ENCODE measurements at regions not wholly inside any gene's neighbourhood (a gene's known extent, or its start where the extent isn't known, plus 50 kb on each side); places are given as distances from the start of the nearest gene placed in this dataset.
"Not testable (repeated sequence)": the region's sequence is repeated elsewhere in the genome, so short reads cannot be mapped to it uniquely, and the experiment has no call there.

GRCh38 chr2:21850367-21850766 is 726.6 kb downstream of the TDRD15 start:
- DNase-seq (ENCODE audit: low read depth, low spot score), result not testable (repeated sequence)

- DNase-seq (ENCODE audit: low read depth, low spot score), result no peak
Observed at GRCh38 chr2:21854938-21855337, 731.2 kb downstream of the TDRD15 start.

- DNase-seq (ENCODE audit: low read depth, low spot score), result no peak
Observed at GRCh38 chr2:21856708-21857107, 732.9 kb downstream of the TDRD15 start.

- DNase-seq (ENCODE audit: low read depth, low spot score), result no peak
Observed at GRCh38 chr2:21860907-21861306, 737.1 kb downstream of the TDRD15 start.

GRCh38 chr2:21866316-21866715 is 742.5 kb downstream of the TDRD15 start:
- no peak for DNase-seq (ENCODE audit: low read depth, low spot score)

GRCh38 chr2:21887881-21888280 is 764.1 kb downstream of the TDRD15 start:
- no peak for DNase-seq (ENCODE audit: low read depth, low spot score)

- DNase-seq (ENCODE audit: low read depth, low spot score), result no peak
Observed at GRCh38 chr2:21890041-21890440, 766.3 kb downstream of the TDRD15 start.

GRCh38 chr2:21890716-21891115 is 766.9 kb downstream of the TDRD15 start:
- no peak for DNase-seq (ENCODE audit: low read depth, low spot score)

- no peak for DNase-seq (ENCODE audit: low read depth, low spot score)
Observed at GRCh38 chr2:21891191-21891590, 767.4 kb downstream of the TDRD15 start.

GRCh38 chr2:21892140-21892539 is 768.4 kb downstream of the TDRD15 start:
- no peak for DNase-seq (ENCODE audit: low read depth, low spot score)

GRCh38 chr2:21895200-21895599 is 771.4 kb downstream of the TDRD15 start:
- no peak for DNase-seq (ENCODE audit: low read depth, low spot score)

GRCh38 chr2:21908712-21909380 is 785.1 kb downstream of the TDRD15 start:
- DNase-seq (ENCODE audit: low read depth, low spot score), result not testable (repeated sequence)

GRCh38 chr2:21910832-21911507 is 787.2 kb downstream of the TDRD15 start:
- DNase-seq (ENCODE audit: low read depth, low spot score), result no peak

GRCh38 chr2:21912405-21912804 is 788.6 kb downstream of the TDRD15 start:
- no peak for DNase-seq (ENCODE audit: low read depth, low spot score)

GRCh38 chr2:21915201-21915600 is 791.4 kb downstream of the TDRD15 start:
- no peak for DNase-seq (ENCODE audit: low read depth, low spot score)

GRCh38 chr2:21916934-21917522 is 793.3 kb downstream of the TDRD15 start:
- peak; percentile 13 for DNase-seq (ENCODE audit: low read depth, low spot score)

GRCh38 chr2:21920721-21921120 is 797.0 kb downstream of the TDRD15 start:
- no peak for DNase-seq (ENCODE audit: low read depth, low spot score)

GRCh38 chr2:21924640-21925285 is 801.0 kb downstream of the TDRD15 start:
- no peak for DNase-seq (ENCODE audit: low read depth, low spot score)

GRCh38 chr2:21928292-21928691 is 804.5 kb downstream of the TDRD15 start:
- DNase-seq (ENCODE audit: low read depth, low spot score), result no peak

GRCh38 chr2:21930226-21930625 is 806.5 kb downstream of the TDRD15 start:
- DNase-seq (ENCODE audit: low read depth, low spot score), result no peak

GRCh38 chr2:21939967-21940366 is 816.2 kb downstream of the TDRD15 start:
- no peak for DNase-seq (ENCODE audit: low read depth, low spot score)

- DNase-seq (ENCODE audit: low read depth, low spot score), result no peak
Observed at GRCh38 chr2:21944536-21944935, 820.8 kb downstream of the TDRD15 start.

- no peak for DNase-seq (ENCODE audit: low read depth, low spot score)
Observed at GRCh38 chr2:21945658-21946057, 821.9 kb downstream of the TDRD15 start.

All from astrocyte of the hippocampus (primary cell).